HG03135 (cell line): ENCODE measurements at regions not wholly inside any gene's neighbourhood (a gene's known extent, or its start where the extent isn't known, plus 50 kb on each side); places are given as distances from the start of the nearest gene placed in this dataset.
"Not testable (repeated sequence)": the region's sequence is repeated elsewhere in the genome, so short reads cannot be mapped to it uniquely, and the experiment has no call there.

Experiments used
- ATAC-seq: cut with Tn5 transposase; IDR thresholded peaks from one replicate; pipeline ENCODE4 v1.9.1; 2021; ENCODE audit warnings: mild to moderate bottlenecking, moderate library complexity; ENCODE audit not compliant: unreplicated experiment

DNA sequence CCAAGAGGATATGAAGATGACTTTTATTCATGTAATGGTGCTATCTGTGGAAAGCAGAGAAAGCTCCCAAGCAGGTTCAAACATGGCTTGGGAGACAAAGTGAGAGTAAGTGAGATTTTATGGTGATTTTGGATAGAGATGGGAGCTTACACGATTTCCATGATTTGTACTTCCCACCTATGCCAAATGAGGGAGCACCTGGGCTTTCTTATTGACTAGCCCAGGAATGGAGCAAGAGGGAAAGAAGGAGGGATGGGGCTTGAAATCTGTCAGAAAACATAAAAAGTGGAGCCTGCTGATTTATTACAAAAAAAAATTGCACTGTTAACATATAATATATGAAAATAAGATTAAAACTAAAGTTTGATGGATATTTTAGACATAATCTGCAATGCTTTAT lies 703.5 kb upstream of the PABPC4L start:
- ATAC-seq = no peak

DNA sequence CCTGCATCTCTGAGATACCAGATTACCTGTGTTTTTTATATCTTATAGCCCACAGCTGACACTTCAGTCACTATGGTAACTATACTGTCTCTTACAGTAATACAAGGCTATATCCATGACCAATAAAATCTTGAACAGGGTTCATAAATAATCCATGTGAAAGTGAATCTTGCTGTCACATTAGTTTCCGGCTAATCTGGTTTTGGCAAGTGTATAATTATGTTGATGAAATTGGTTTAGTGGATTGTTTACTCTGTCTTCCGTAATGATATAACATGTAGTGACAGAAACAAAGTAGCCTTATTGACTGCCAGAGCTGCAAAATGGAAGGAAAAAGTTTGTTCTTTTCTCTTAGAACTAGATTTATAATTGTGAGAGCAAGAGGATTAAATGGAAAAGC lies 686.6 kb upstream of the PABPC4L start:
- ATAC-seq = no peak

DNA sequence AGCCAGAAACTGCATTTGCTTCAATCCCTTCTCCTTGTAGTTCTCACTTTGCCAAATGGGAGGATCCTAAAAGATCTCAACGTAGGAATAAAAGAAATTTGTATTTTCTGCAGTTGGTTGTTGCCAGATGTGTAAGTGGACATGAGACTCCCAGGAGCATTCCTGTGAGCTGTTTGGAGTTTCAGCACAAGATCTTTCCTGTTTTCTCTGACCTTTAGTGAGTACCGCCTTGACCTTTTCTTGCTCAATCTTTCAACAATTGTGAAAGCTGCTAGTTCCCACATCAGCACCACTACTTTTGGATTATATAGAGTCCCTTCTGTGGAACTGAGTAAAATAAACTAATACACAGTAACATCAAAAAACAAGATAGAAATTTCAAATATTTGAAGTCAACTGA lies 683.8 kb upstream of the PABPC4L start:
- ATAC-seq = no peak

DNA sequence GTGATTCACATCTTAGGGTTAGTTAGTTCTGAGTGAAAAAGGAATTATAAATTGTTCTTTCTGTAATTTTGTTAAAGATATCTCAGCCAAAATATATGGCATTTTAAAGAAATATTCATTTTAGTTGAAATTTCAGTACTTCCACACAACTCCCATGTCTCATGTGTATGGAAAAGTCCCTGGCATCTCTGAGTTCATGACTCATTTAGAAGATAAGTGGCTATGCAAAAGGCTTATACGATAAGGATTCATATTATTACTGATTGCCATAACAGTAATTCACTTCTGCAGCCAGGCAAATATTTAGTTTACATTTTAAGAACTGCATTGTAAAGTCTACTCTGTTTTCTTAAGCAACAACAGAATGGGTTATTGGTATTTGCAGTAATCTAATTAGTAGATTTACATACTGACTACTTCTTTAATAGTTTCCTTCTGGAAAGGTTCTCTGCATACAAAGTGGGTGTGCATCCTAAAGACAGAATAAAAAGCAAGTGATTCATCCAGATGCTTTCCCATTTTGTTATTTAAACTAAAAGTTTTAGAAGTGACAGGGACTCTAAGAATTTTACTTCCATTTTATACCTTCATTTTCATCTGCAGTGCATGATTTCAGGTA lies 682.4 kb upstream of the PABPC4L start:
- no peak for ATAC-seq

DNA sequence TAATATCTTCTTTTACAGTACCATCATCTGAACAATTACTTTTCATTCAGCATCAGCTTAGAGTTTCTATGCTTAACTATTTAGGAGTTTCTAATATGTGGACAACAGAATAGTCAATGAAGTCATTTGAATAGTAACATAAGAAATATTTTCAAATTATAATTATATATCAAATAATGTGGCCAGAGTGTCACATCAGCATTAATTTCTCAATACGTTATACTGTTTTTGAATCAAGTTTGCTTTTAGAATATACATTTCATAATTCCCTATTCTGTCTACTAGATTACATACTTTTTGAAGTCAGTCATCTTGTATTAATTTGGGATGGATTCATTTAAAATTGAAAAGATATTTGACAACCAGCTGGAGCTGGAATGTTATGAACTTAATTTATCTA lies 677.4 kb upstream of the PABPC4L start:
- ATAC-seq = no peak

DNA sequence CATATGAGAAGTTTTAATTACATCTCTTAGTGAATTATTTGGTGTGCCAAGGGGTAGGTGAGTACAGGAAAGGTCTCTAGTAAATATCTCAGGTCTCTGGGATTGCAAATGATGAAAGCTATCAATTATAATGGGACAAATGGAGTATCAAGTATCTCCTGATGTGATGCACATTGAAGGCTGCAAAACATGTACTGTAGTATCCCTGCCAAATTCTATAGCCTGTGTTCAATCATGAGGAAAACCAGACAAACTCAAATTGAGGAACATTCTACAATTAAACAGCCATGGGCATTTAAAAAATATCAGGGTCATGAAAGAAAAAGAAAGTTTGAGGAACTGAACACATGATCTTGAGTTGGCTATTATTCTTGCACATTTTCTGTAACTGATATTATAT lies 665.4 kb upstream of the PABPC4L start:
- ATAC-seq = no peak

DNA sequence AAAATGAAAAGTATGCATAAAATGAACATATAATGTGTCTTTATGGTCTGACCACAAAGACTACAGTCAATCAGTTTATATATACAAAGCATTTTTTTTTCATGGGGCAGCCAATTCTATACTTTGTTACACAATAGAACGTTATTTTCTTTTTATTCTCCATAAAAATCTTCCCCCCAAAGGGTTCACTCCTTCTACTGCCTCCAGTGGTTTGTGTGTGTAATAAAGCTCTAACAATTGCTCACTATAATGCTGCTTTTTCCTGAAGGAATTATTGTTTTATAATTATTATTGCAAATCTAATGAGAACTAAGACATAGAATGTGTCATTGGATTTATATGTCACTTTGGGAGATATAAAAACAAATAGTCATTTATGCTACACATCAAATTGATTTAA lies 664.1 kb upstream of the PABPC4L start:
- ATAC-seq = no peak

DNA sequence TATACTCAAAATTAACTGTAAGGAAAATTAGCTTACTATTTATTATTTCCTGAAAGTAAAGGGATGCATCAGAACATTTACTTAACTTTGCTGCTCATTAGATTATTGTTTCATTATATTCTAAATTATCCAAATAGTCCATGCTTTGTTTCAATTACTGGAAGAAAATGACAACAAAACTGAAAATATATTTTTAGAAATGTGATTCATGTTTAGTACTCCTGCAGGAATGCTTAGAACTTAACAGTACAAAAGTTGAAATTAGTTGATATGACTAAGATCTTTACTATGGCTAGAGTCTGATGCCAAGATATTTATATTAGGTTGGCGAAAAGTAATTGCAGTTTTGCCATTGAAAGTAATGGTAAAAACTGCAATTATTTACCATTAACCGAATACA lies 660.5 kb upstream of the PABPC4L start:
- no peak for ATAC-seq

DNA sequence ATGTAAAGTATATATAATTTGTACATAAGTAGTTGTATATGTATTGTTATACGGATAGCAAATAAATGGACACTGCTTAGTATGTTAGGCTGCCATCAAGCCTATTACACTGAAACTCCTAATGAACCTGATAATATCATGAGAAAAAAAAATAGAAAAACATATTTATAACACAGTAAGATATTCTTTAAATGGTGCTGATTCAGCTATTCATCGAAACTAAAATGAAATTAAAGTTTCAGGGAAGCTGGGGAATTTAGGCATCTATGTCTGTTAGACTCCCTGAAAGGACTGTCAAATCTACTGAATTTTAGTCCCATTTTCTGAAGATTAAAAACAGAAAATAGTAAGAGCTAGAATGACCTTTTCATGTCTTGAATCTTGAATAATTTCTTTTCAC lies 647.1 kb upstream of the PABPC4L start:
- ATAC-seq = no peak

DNA sequence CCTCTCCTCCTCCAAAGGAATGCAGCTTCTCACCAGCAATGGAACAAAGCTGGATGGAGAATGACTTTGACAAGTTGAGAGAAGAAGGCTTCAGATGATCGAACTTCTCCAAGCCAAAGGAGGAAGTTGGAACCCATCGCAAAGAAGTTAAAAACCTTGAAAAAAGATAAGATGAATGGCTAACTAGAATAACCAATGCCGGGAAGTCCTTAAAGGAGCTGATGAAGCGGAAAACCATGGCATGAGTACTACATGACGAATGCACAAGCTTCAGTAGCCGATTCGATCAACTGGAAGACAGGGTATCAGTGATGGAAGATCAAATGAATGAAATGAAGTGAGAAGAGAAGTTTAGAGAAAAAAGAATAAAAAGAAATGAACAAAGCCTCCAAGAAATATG lies 629.2 kb upstream of the PABPC4L start:
- ATAC-seq = not testable (repeated sequence)

DNA sequence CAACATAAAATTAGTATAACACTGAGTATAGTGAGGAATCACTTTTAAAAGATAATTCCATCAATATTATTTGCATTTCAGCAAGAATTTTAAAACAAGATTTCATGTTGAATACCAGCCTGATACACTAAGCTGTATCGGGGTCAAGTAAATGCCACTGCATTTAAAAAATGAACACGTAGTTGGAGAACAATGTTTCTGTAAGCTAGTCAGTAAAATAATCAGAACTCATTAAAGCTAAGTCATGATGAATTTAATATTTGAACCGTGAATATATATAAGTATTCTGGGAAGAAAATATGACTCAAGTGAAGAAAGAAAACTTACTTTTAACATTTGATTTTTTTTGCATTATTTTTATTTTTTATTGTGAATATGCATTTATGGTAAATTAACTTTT lies 611.0 kb upstream of the PABPC4L start:
- no peak for ATAC-seq

DNA sequence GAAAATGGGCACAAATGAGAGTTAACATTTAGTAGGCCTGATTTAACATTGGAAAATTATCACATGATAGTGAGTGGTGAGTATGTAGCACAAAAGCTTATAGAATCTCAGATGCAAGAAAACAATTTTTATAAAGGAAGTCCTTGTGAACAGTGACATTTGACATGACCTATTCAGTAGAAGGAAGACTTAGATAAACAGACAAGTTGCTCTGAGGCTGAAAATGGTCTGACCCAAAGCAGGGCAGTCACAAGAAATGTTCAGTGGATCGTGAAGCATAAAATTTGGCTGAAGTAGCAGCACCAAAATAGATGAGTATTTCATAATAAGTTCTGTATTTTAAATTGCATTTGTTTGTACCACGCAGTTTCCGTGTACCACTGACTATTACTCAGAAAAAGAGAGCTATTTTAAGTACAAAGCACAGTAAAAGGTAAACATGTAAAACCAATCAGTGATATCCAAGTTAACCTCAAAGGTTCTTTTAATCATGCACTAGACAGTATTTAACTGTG lies 605.7 kb upstream of the PABPC4L start:
- no peak for ATAC-seq

DNA sequence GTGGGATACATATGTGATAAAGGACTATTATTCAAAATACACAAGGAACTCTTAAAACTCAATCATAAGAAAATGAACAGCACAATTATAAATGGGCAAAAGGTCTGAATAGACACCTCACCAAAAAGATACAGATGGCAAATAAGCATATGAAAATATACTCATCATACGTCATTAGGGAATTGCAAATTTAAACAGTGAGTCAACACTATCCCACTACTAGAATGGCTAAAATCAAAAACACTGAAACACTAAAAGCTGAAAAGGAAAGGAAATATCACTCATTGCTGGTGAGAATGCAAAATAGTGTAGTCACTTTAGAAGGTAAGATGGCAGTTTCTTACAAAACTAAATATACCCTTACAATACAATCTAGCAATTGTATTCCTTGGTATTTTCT lies 597.0 kb upstream of the PABPC4L start:
- ATAC-seq = no peak

DNA sequence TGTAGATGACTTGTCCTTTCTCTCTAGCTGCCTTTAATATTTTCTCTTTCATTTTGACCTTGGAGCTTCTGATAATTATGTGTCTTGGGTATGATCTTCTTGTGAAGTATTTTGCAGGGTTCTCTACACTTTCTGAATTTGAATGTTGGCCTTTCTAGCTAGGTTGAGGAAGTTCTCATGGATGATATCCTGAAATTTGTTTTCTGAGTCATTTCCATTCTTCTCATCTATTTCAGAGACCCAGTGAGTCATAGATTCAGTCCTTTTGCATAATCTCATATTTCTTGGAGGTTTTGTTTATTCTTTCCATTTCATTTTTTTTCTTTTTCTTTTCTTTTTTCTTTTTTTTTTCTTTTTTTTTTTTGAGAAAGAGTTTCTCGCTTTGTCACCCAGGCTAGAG lies 585.7 kb upstream of the PABPC4L start:
- no peak for ATAC-seq

DNA sequence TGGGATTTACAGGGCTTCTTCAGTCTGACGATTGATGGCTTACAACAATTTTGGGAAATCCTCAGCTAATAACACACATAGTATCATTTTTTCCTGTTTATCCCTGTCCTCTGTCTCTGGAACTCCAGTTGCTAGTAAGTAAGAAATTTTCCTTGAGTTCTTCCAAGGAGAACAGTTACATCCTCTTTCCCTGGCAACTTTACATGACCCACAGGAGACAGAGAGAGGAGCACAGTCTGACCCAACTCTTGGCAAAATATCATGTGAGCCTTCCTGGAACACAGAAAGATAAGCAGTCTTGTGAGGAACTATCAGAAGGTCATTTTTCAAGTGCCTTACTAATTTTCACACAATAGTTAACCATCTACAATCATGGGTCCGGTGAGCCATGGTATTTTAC lies 578.7 kb upstream of the PABPC4L start:
- ATAC-seq = no peak

DNA sequence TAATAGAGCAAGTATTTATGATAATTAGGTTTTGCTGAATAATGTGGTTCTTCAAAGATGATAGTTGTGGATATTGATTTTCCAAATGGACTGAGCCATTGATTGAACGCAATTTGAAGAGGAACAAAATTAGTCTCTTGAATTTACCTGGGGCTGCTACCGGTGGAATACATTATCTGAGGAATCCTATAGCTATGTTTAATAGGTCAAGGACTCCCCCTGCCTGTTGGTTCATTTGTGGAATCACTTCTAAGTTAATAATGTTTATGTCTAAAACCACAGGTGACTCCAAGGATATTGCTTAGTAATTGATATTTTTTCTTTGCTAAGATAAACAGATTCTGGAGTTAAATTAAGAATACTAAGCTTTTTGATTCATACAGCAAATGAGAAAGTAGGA lies 576.0 kb upstream of the PABPC4L start:
- no peak for ATAC-seq

DNA sequence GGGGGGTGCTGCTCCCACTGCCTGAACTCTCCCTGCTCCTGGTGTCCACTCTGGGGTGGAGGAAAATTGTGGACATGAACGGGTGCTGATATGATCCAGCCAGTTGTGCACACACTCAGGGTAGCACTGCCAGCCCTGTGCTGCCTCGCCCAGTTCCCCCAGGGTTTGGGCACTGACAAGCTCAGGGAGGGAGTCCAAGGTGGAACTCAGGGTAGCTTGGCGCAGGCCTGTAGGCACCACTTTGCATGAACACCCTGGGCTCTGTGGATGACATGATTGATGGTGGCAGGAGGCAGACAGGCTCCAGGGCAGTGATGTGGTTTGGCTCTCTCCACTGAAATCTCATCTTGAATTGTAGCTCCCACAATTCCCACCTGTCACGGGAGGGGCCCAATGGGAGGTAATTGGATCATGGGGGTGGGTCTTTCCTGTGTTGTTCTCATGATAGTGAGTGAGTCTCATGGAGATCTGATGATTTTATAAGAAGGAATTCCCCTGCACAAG lies 572.0 kb upstream of the PABPC4L start:
- ATAC-seq = no peak

DNA sequence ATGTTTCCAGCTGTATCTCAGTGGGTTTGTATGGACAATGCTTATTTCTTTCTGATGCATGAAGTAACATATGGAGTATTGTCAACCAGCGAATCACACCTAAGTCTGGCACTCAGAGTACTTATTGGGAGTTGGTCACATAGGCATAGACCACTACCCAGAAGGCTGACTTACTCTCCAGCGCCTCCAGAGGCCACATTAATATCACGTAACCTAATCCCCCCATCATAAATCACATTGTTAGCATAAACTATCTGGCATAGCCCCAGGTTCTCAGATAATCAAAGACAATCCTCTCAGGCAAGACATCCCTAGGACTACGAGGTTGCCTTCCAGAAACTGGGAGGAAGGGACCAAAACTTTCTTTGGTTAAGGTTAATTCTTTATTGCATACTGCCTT lies 560.5 kb upstream of the PABPC4L start:
- no peak for ATAC-seq

DNA sequence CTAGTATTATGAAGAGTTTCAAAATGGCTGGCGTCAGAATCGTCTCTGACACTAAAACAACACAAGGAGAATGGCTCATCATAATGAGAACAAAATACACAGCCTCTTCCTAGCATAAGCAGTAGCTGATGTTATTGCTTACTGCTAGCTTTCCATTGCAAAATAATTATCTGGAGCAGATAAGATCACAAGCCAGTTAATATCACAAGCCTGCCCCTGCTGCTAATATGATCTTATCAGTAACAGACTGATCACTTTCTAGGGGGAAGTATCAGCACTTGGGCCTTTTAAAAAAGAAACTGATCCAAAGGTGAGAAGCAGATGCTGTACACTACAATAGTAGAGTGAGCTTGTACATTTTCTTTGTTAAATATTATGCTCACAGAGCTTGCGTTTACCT lies 554.8 kb upstream of the PABPC4L start:
- ATAC-seq = no peak

DNA sequence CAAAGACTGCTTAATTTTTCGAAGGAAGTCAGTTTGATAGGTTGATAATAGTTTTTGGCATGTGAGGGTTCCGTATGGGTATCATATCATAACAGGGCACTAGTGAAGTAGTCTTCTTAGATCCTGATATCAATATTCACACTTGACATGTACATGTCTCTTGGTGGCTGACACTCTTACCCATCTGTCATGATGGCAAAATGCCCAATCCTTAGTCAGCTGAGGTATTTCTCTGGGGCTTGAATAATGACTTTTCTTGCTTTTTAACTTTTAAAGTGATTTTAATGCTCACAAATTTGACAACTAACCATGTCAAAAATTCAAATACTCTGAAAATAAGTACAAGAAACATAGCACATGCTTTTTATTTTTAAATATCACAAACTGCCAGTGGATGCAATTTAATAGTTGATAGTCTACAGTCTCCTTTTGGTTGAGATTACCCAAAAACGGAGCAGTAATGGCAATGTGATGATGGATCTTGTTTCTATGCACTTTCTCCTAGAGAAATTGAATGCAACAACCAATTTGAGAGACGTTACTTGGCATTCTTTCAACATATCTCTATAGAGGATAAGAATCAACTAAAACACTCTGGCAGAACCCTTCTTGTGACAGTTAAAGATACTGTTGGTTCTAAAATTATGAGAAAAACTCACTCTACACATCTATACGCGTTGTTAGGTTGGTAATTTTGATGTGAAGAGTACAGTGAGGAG lies 552.9 kb upstream of the PABPC4L start:
- ATAC-seq = no peak

DNA sequence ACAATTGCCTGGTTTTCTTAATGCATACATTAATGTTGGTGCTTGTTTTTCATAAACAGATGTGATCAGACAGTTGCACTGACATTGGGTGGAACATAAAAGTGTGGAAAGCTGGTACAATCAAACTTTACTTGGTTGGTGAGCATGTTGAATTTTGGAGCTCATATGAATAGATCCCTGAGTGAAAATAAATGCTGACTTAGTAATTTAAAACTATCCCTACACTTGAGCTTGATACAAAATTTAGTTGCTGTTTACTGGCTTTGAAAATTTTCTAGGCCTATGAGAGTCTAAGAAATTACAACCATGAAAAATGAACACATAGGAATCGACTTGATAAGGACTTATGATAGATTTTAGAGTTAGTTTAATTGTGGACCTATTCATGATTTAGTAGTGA lies 551.8 kb upstream of the PABPC4L start:
- ATAC-seq = no peak

DNA sequence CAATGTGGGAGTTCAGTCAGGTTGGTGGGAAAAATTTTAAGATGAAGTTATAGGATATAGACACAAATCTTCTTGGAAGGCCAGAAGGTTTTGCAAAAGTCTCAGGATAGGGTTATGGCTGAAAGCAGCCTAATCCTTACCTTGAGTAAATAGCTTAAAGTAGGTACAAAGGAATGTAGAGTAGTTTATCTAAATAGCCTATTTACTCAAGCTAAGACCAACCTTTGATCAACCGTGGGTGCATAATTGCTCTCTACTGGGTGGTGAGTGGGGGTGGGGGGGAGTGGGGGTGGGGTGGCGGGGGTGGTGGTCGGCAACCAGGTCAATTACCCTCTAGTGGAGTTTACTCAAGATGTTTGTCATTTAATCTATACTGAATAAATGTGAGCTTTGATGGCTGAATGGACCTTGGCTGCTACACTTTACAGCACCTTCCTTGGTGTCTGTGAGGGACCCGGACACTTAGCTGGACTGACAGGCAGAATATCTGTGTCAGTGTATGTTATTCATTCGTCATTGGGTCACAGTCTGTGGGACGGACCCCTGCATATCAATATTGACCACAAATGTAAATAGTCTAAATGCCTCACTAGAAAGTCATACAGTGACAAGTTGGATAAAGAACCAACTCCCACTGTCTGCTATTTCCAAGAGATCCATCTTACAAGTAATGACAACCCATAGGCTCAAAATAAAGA lies 545.7 kb upstream of the PABPC4L start:
- ATAC-seq = no peak
